ENCODE measurements at regions not wholly inside any gene's neighbourhood (a gene's known extent, or its start where the extent isn't known, plus 50 kb on each side); places are given as distances from the start of the nearest gene placed in this dataset.

GRCh38 chr13:50369646-50370045 lies 354.4 kb downstream of the KCNRG start:
- DNase-seq (ENCODE audit: extremely low spot score), result no peak
- ChIA-PET POLR2A (no interaction called here), CTCF (interaction anchor here (1.2 to 1.5 kb wide), 2 partner anchors 9 to 542 kb away, joined by 3 to 4 read pairs; no protein-coding TSS in a partner anchor)
- TF ChIP-seq CTCF (IDR thresholded peaks at IDR 0.05; ENCODE audit: control extremely low read depth, extremely low read depth, low read depth, missing control alignments), result no peak

- ChIA-PET POLR2A (no interaction called here), CTCF (interaction anchor here (1.2 to 1.5 kb wide), 2 partner anchors 10 to 541 kb away, joined by 3 to 4 read pairs; no protein-coding TSS in a partner anchor)
- no peak for DNase-seq (ENCODE audit: extremely low spot score)
- TF ChIP-seq CTCF (IDR thresholded peaks at IDR 0.05; ENCODE audit: control extremely low read depth, extremely low read depth, low read depth, missing control alignments), result no peak
Observed at GRCh38 chr13:50370303-50370950, 355.2 kb downstream of the KCNRG start.

GRCh38 chr13:50374517-50374916 lies 359.3 kb downstream of the KCNRG start:
- ChIA-PET CTCF (no interaction called here), POLR2A (no interaction called here)
- no peak for DNase-seq (ENCODE audit: extremely low spot score)
- TF ChIP-seq CTCF (IDR thresholded peaks at IDR 0.05; ENCODE audit: control extremely low read depth, extremely low read depth, low read depth, missing control alignments), result no peak

- TF ChIP-seq CTCF (IDR thresholded peaks at IDR 0.05; ENCODE audit: control extremely low read depth, extremely low read depth, low read depth, missing control alignments), result no peak
- POLR2A ChIA-PET, result no interaction called here
- CTCF ChIA-PET, result no interaction called here
- DNase-seq (ENCODE audit: extremely low spot score), result no peak
Observed at GRCh38 chr13:50375792-50376191, 360.5 kb downstream of the KCNRG start.

GRCh38 chr13:50376895-50377575 lies 361.8 kb downstream of the KCNRG start:
- TF ChIP-seq CTCF (IDR thresholded peaks at IDR 0.05; ENCODE audit: control extremely low read depth, extremely low read depth, low read depth, missing control alignments), result no peak
- ChIA-PET CTCF (no interaction called here), POLR2A (no interaction called here)
- DNase-seq (ENCODE audit: extremely low spot score), result no peak

GRCh38 chr13:50377726-50378270 lies 362.6 kb downstream of the KCNRG start:
- CTCF ChIA-PET, result no interaction called here
- no peak for DNase-seq (ENCODE audit: extremely low spot score)
- POLR2A ChIA-PET, result no interaction called here
- no peak for TF ChIP-seq CTCF (IDR thresholded peaks at IDR 0.05; ENCODE audit: control extremely low read depth, extremely low read depth, low read depth, missing control alignments)
